ENCODE measurements at regions not wholly inside any gene's neighbourhood (a gene's known extent, or its start where the extent isn't known, plus 50 kb on each side); places are given as distances from the start of the nearest gene placed in this dataset.

GRCh38 chrX:141396536-141396935 is 154.2 kb upstream of the SPANXC start:
- no peaks in the 10 kb centered on the region for H3K36me3 Mint-ChIP-seq (ENCODE audit: low read depth)
- Histone ChIP-seq H3K4me2 (no peak overlapping the region), H4K20me1 (replicated peaks; ENCODE audit: insufficient read depth) (no peaks in the 10 kb centered on the region), H2AFZ (no peak overlapping the region), H3K4me1 (ENCODE audit: insufficient read depth) (no peaks in the 10 kb centered on the region), H3K36me3 (ENCODE audit: insufficient read depth) (no peaks in the 10 kb centered on the region), H3K27me3 (ENCODE audit: insufficient read depth) (no peaks in the 10 kb centered on the region), H3K9me2 (ENCODE audit: insufficient read depth) (no peaks in the 10 kb centered on the region), H3K4me3 (no peak overlapping the region), H3K79me2 (replicated peaks; ENCODE audit: insufficient read depth) (no peaks in the 10 kb centered on the region), H3K27ac (ENCODE audit: low read depth) (no peak overlapping the region), H3F3A (replicated peaks; ENCODE audit: low read depth) (no peaks in the 10 kb centered on the region)
- no peak for TF ChIP-seq JUNB (IDR thresholded peaks at IDR 0.05; ENCODE audit: unreplicated experiment)
- TF ChIP-seq, protein P1, sequence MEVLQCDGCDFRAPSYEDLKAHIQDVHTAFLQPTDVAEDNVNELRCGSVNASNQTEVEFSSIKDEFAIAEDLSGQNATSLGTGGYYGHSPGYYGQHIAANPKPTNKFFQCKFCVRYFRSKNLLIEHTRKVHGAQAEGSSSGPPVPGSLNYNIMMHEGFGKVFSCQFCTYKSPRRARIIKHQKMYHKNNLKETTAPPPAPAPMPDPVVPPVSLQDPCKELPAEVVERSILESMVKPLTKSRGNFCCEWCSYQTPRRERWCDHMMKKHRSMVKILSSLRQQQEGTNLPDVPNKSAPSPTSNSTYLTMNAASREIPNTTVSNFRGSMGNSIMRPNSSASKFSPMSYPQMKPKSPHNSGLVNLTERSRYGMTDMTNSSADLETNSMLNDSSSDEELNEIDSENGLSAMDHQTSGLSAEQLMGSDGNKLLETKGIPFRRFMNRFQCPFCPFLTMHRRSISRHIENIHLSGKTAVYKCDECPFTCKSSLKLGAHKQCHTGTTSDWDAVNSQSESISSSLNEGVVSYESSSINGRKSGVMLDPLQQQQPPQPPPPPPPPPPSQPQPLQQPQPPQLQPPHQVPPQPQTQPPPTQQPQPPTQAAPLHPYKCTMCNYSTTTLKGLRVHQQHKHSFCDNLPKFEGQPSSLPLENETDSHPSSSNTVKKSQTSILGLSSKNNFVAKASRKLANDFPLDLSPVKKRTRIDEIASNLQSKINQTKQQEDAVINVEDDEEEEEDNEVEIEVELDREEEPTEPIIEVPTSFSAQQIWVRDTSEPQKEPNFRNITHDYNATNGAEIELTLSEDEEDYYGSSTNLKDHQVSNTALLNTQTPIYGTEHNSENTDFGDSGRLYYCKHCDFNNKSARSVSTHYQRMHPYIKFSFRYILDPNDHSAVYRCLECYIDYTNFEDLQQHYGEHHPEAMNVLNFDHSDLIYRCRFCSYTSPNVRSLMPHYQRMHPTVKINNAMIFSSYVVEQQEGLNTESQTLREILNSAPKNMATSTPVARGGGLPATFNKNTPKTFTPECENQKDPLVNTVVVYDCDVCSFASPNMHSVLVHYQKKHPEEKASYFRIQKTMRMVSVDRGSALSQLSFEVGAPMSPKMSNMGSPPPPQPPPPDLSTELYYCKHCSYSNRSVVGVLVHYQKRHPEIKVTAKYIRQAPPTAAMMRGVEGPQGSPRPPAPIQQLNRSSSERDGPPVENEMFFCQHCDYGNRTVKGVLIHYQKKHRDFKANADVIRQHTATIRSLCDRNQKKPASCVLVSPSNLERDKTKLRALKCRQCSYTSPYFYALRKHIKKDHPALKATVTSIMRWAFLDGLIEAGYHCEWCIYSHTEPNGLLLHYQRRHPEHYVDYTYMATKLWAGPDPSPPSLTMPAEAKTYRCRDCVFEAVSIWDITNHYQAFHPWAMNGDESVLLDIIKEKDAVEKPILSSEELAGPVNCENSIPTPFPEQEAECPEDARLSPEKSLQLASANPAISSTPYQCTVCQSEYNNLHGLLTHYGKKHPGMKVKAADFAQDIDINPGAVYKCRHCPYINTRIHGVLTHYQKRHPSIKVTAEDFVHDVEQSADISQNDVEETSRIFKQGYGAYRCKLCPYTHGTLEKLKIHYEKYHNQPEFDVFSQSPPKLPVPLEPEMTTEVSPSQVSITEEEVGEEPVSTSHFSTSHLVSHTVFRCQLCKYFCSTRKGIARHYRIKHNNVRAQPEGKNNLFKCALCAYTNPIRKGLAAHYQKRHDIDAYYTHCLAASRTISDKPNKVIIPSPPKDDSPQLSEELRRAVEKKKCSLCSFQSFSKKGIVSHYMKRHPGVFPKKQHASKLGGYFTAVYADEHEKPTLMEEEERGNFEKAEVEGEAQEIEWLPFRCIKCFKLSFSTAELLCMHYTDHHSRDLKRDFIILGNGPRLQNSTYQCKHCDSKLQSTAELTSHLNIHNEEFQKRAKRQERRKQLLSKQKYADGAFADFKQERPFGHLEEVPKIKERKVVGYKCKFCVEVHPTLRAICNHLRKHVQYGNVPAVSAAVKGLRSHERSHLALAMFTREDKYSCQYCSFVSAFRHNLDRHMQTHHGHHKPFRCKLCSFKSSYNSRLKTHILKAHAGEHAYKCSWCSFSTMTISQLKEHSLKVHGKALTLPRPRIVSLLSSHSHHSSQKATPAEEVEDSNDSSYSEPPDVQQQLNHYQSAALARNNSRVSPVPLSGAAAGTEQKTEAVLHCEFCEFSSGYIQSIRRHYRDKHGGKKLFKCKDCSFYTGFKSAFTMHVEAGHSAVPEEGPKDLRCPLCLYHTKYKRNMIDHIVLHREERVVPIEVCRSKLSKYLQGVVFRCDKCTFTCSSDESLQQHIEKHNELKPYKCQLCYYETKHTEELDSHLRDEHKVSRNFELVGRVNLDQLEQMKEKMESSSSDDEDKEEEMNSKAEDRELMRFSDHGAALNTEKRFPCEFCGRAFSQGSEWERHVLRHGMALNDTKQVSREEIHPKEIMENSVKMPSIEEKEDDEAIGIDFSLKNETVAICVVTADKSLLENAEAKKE (CRISPR knock-in tag; IDR thresholded peaks at IDR 0.05) = no peak
- TF ChIP-seq EZH2phosphoT487 (IDR thresholded peaks at IDR 0.05; ENCODE audit: unreplicated experiment) = no peak
- TF ChIP-seq NANOG (IDR thresholded peaks at IDR 0.05; ENCODE audit: borderline replicate concordance) = no peak
- TF ChIP-seq, protein P2, sequence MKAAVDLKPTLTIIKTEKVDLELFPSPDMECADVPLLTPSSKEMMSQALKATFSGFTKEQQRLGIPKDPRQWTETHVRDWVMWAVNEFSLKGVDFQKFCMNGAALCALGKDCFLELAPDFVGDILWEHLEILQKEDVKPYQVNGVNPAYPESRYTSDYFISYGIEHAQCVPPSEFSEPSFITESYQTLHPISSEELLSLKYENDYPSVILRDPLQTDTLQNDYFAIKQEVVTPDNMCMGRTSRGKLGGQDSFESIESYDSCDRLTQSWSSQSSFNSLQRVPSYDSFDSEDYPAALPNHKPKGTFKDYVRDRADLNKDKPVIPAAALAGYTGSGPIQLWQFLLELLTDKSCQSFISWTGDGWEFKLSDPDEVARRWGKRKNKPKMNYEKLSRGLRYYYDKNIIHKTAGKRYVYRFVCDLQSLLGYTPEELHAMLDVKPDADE (IDR thresholded peaks at IDR 0.05) = no peak
- TF ChIP-seq, protein P3, sequence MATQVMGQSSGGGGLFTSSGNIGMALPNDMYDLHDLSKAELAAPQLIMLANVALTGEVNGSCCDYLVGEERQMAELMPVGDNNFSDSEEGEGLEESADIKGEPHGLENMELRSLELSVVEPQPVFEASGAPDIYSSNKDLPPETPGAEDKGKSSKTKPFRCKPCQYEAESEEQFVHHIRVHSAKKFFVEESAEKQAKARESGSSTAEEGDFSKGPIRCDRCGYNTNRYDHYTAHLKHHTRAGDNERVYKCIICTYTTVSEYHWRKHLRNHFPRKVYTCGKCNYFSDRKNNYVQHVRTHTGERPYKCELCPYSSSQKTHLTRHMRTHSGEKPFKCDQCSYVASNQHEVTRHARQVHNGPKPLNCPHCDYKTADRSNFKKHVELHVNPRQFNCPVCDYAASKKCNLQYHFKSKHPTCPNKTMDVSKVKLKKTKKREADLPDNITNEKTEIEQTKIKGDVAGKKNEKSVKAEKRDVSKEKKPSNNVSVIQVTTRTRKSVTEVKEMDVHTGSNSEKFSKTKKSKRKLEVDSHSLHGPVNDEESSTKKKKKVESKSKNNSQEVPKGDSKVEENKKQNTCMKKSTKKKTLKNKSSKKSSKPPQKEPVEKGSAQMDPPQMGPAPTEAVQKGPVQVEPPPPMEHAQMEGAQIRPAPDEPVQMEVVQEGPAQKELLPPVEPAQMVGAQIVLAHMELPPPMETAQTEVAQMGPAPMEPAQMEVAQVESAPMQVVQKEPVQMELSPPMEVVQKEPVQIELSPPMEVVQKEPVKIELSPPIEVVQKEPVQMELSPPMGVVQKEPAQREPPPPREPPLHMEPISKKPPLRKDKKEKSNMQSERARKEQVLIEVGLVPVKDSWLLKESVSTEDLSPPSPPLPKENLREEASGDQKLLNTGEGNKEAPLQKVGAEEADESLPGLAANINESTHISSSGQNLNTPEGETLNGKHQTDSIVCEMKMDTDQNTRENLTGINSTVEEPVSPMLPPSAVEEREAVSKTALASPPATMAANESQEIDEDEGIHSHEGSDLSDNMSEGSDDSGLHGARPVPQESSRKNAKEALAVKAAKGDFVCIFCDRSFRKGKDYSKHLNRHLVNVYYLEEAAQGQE (IDR thresholded peaks at IDR 0.05; ENCODE audit: unreplicated experiment) = no peak
- TF ChIP-seq ZNF331 (CRISPR knock-in tag; IDR thresholded peaks at IDR 0.05; ENCODE audit: low read depth) = no peak
- TF ChIP-seq POLR2AphosphoS5 (IDR thresholded peaks at IDR 0.05; ENCODE audit: low read depth) = no peak
- TF ChIP-seq EZH2 (IDR thresholded peaks at IDR 0.05; ENCODE audit: low read depth, unreplicated experiment) = no peak
- TF ChIP-seq STAT1 (IDR thresholded peaks at IDR 0.05; ENCODE audit: unreplicated experiment) = no peak
- TF ChIP-seq CREB1 (CRISPR knock-in tag; IDR thresholded peaks at IDR 0.05; ENCODE audit: low read depth) = no peak
- no peak for TF ChIP-seq CTCF (conservative IDR thresholded peaks at IDR 0.05; ENCODE audit: low read depth in 2 of 2)
- no peak for TF ChIP-seq ZNF114 (CRISPR knock-in tag; IDR thresholded peaks at IDR 0.05)
- ATAC-seq (no peak), DNase-seq (ENCODE audit: low spot score) (no peak)
- H3K27me3 Mint-ChIP-seq (ENCODE audit: insufficient read depth, low read depth, poor library complexity) = no peaks in the 10 kb centered on the region
- no peaks in the 10 kb centered on the region for H3K9me3 Mint-ChIP-seq
- no peaks in the 10 kb centered on the region for H3K4me1 Mint-ChIP-seq
- H3K4me3 Mint-ChIP-seq = no peak overlapping the region
- no peak overlapping the region for H3K27ac Mint-ChIP-seq
